Kidney epithelial cell (primary cell): ENCODE measurements at regions not wholly inside any gene's neighbourhood (a gene's known extent, or its start where the extent isn't known, plus 50 kb on each side); places are given as distances from the start of the nearest gene placed in this dataset.

Experiments used
- DNase-seq: peaks from one replicate; pipeline ENCODE4 v3.0.0-alpha.2; 2010; ENCODE audit warnings: low read depth
- H3K27me3 ChIP-seq: 2 replicates; pipeline ENCODE4 v1.6.0; 2011; ENCODE audit warnings: low read length; ENCODE audit not compliant: control insufficient read depth, insufficient read depth
- H3K36me3 ChIP-seq: 2 replicates; pipeline ENCODE4 v1.5.1; 2011; ENCODE audit warnings: low read length; ENCODE audit not compliant: control insufficient read depth, insufficient read depth
- H3K4me3 ChIP-seq: 2 replicates; pipeline ENCODE4 v1.5.1; 2011; ENCODE audit warnings: low read depth, mild to moderate bottlenecking, control low read depth, low read length
- CTCF ChIP-seq: IDR thresholded peaks from 2 replicates; pipeline ENCODE4 v1.5.1; 2011; ENCODE audit warnings: mild to moderate bottlenecking, moderate library complexity, low read length, control low read depth, inconsistent platforms; ENCODE audit not compliant: insufficient read depth, poor library complexity, severe bottlenecking

- no peak overlapping the region for H3K4me3 ChIP-seq
- no peak for DNase-seq
- TF ChIP-seq CTCF, result no peak
- no peaks in the 10 kb centered on the region for H3K36me3 ChIP-seq
- H3K27me3 ChIP-seq, result no peaks in the 10 kb centered on the region
Observed at GRCh38 chr6:40227735-40228134, 293.5 kb upstream of the MOCS1 start.

GRCh38 chr6:40222354-40222753 lies 288.1 kb upstream of the MOCS1 start:
- no peak overlapping the region for H3K4me3 ChIP-seq
- DNase-seq, result no peak

GRCh38 chr6:40219799-40220198 lies 285.5 kb upstream of the MOCS1 start:
- Histone ChIP-seq H3K36me3 (no peaks in the 10 kb centered on the region), H3K27me3 (no peaks in the 10 kb centered on the region), H3K4me3 (no peak overlapping the region)
- TF ChIP-seq CTCF, result no peak
- DNase-seq, result no peak

More at GRCh38 chr6:40222354-40222753, 288.1 kb upstream of the MOCS1 start:
- Histone ChIP-seq H3K27me3 (no peaks in the 10 kb centered on the region), H3K36me3 (no peaks in the 10 kb centered on the region)
- TF ChIP-seq CTCF, result no peak

- H3K4me3 ChIP-seq, result no peak overlapping the region
- no peaks in the 10 kb centered on the region for H3K36me3 ChIP-seq
- no peak for DNase-seq
- TF ChIP-seq CTCF, result no peak
- no peaks in the 10 kb centered on the region for H3K27me3 ChIP-seq
Observed at GRCh38 chr6:40210628-40211056, 276.4 kb upstream of the MOCS1 start.

- no peak overlapping the region for H3K4me3 ChIP-seq
- H3K27me3 ChIP-seq, result no peaks in the 10 kb centered on the region
- no peak for DNase-seq
- TF ChIP-seq CTCF, result no peak
- no peaks in the 10 kb centered on the region for H3K36me3 ChIP-seq
Observed at GRCh38 chr6:40205801-40206200, 271.5 kb upstream of the MOCS1 start.

GRCh38 chr6:40205004-40205403 lies 270.7 kb upstream of the MOCS1 start:
- TF ChIP-seq CTCF, result no peak
- no peak overlapping the region for H3K4me3 ChIP-seq
- no peaks in the 10 kb centered on the region for H3K27me3 ChIP-seq
- no peaks in the 10 kb centered on the region for H3K36me3 ChIP-seq
- no peak for DNase-seq
